ENCODE measurements at regions not wholly inside any gene's neighbourhood (a gene's known extent, or its start where the extent isn't known, plus 50 kb on each side); places are given as distances from the start of the nearest gene placed in this dataset.

DNA sequence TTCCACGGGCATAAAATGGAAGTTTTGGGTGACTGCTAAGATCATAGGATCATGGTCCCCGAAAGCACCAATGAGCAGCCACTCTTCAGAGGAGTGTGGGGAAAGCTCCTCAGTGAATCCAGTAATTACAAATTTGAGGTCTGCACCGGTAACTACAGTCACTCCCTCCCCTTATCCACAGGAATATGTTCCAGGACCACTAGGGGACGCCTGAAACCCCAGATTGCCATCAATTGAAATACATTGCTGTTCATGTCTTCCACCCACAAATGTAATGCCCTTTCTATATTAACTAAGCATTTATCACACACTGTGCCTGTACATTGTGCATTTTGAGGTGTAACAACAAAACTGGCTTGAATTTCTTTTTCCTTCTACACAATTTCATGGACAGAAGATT, 447.9 kb upstream of the PFKP start:
- TF ChIP-seq, protein P1, sequence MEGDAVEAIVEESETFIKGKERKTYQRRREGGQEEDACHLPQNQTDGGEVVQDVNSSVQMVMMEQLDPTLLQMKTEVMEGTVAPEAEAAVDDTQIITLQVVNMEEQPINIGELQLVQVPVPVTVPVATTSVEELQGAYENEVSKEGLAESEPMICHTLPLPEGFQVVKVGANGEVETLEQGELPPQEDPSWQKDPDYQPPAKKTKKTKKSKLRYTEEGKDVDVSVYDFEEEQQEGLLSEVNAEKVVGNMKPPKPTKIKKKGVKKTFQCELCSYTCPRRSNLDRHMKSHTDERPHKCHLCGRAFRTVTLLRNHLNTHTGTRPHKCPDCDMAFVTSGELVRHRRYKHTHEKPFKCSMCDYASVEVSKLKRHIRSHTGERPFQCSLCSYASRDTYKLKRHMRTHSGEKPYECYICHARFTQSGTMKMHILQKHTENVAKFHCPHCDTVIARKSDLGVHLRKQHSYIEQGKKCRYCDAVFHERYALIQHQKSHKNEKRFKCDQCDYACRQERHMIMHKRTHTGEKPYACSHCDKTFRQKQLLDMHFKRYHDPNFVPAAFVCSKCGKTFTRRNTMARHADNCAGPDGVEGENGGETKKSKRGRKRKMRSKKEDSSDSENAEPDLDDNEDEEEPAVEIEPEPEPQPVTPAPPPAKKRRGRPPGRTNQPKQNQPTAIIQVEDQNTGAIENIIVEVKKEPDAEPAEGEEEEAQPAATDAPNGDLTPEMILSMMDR (IDR thresholded peaks at IDR 0.05; ENCODE audit: low read depth, low read length): no peak
- DNase-seq (ENCODE audit: extremely low read depth, low read depth): no peak

DNA sequence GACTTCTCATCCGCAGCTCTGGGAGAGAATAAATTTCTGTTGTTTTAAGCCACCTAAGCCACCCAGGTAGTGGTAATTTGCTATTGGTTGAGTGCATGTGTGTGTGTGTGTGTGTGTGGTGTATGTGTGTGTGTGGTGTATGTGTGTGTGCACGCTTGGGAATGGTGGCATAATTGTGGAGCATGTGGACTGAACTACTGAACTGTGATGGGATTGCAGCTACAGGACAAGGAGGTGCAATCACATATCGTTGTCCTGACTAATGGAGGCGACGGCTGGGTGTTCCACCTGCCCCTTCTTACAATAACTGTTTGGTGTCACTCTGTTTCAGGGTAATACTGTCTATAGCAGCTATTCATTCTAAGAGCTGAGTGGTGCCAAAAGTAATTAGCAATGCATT, 448.7 kb upstream of the PFKP start:
- TF ChIP-seq, protein P1 (IDR thresholded peaks at IDR 0.05; ENCODE audit: low read depth, low read length): no peak
- DNase-seq (ENCODE audit: extremely low read depth, low read depth): no peak

DNA sequence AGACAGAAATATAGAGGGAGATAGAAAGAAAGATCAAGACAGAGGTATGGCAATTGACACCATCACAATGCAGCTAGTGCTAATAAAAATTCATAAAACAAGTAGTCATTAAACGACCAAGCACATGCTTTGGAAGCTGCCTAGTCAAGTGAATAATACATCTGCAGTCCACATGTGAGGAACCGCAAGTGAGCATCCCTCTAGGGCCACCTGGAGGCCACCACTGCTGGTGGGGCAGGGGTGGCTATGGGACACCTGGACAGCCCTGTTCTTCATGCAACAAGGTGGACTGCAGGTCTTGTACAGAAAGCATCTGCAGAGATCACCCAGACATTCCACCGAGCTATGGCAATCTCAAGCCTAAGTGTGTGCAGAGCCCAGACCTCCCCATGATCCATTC, 451.1 kb upstream of the PFKP start:
- TF ChIP-seq, protein P1 (IDR thresholded peaks at IDR 0.05; ENCODE audit: low read depth, low read length): no peak
- DNase-seq (ENCODE audit: extremely low read depth, low read depth): no peak

DNA sequence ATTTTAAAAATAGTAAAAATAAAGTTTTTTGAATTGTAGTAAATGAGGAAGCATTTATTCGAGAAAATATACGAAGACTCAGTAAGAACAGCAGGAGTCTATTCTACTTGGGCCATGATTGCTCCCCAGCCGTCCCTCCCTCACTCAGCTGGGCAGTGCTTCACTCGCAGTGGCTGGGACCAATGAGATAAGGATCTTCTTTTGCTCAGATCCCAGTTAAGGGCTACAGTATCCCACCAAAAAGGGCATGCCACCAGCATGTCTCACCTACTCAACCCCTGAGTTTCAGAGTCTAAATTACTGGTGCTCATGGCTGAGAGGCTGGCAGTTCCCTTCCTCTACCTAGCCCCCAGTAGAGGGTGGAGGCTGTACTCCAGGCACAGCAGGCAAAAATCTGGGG, 455.7 kb upstream of the PFKP start:
- TF ChIP-seq, protein P1 (IDR thresholded peaks at IDR 0.05; ENCODE audit: low read depth, low read length): no peak
- DNase-seq (ENCODE audit: extremely low read depth, low read depth): no peak

DNA sequence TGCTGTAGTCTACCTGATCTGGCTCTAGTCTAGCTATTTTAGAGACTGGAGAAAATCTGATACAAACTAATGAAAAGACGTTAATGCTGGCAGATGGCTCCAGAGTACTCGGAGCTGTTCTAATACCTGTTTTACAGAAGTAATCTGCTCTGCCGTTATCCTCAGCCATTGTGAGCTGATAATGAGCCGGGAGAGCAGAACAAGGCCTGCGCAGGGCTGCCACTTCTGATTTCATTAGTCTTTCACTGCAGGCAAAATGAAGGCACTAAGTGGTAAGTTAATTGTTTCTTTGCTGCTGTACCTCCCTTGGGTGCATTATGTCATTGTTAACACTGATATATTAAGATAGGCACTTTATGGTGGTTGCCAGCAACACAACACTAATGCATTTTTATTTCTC, 456.4 kb upstream of the PFKP start:
- TF ChIP-seq, protein P1 (IDR thresholded peaks at IDR 0.05; ENCODE audit: low read depth, low read length): no peak

DNA sequence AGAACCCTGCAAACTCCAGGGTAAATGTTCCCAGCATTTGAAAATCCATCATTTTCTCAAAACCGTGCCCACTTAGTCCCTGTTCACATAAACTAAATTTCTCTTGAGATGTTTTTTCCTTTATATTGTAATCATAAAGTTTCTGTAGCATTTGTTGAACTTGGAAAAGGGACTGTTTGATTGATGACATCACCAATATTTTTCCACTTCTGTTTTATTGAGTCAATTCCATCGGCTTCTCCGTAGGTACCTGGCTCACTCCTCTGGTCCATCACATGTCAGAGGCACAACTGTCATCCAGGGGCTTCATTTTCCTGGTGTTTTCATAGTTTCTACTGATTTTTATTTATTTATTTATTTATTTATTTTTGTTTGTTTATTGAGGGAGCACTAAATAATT, 462.5 kb upstream of the PFKP start:
- no peak for DNase-seq (ENCODE audit: extremely low read depth, low read depth)
- TF ChIP-seq, protein P1 (IDR thresholded peaks at IDR 0.05; ENCODE audit: low read depth, low read length): no peak

More for the DNA sequence above, 456.4 kb upstream of the PFKP start:
- no peak for DNase-seq (ENCODE audit: extremely low read depth, low read depth)

DNA sequence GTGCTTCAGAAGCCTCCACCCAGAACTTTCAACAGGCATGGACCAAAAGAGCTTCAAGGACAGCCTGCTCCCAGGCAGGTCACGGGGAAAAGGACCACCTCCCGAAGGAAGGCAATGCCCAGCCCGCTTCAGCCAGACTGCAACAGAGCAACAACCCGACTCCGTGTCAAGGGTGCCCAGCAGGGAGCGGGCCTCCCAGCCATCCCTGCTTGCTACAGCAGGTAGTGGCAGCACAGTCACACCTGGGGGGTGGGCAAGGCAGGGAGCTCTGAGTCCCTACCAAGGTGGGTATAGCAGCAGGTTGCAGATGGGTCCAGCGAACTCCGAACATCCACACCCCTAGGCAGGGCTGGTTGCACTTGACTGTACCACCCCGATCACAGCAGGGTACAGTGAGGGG, 467.8 kb upstream of the PFKP start:
- no peak for DNase-seq (ENCODE audit: extremely low read depth, low read depth)
- TF ChIP-seq, protein P1 (IDR thresholded peaks at IDR 0.05; ENCODE audit: low read depth, low read length): no peak
